Tibial nerve (tissue), 4 donors: ENCODE measurements at regions not wholly inside any gene's neighbourhood (a gene's known extent, or its start where the extent isn't known, plus 50 kb on each side); places are given as distances from the start of the nearest gene placed in this dataset.

ENCODE experiments used
- CTCF ChIP-seq, 5 experiments: fragments of 200-600 bp in 3 of 5; fragments of 450-650 bp in 2 of 5; sonication (generic) in 3 of 5; IDR thresholded peaks; one replicate each; pipeline ENCODE4 v1.5.1; 2016 to 2019; ENCODE audit warnings: antibody characterized with exemption in 5 of 5, mild to moderate bottlenecking in 3 of 5, moderate library complexity in 2 of 5
- EP300 ChIP-seq, 2 donors: sonication (generic); formaldehyde crosslinking; IDR thresholded peaks; one replicate each; pipeline ENCODE4 v1.6.1; 2017; ENCODE audit warnings: antibody characterized with exemption in 2 of 2, mild to moderate bottlenecking in 1 of 2

- TF ChIP-seq CTCF (IDR thresholded peaks at IDR 0.05) (no peak), EP300 (IDR thresholded peaks at IDR 0.05) (no peak)
These were observed 328.8 kb downstream of the MIAT start for GRCh38 chr22:26985931-26986782.
